AG09309 (cell line): ENCODE measurements at regions not wholly inside any gene's neighbourhood (a gene's known extent, or its start where the extent isn't known, plus 50 kb on each side); places are given as distances from the start of the nearest gene placed in this dataset.

Source experiments
- DNase-seq: peaks from one replicate; pipeline ENCODE4 v3.0.0-alpha.2; 2010; ENCODE audit warnings: low read depth
- H3K4me3 ChIP-seq: 2 replicates; pipeline ENCODE4 v1.5.1; 2011; ENCODE audit warnings: mild to moderate bottlenecking, low read depth, low read length, moderate library complexity; ENCODE audit not compliant: control insufficient read depth
- TF ChIP-seq, protein P1 (sequence below): IDR thresholded peaks from 2 replicates; pipeline ENCODE4 v1.5.1; 2011; ENCODE audit warnings: mild to moderate bottlenecking, low read depth, low read length, inconsistent platforms; ENCODE audit not compliant: insufficient read depth, control insufficient read depth; ENCODE audit errors: missing control alignments

DNA sequence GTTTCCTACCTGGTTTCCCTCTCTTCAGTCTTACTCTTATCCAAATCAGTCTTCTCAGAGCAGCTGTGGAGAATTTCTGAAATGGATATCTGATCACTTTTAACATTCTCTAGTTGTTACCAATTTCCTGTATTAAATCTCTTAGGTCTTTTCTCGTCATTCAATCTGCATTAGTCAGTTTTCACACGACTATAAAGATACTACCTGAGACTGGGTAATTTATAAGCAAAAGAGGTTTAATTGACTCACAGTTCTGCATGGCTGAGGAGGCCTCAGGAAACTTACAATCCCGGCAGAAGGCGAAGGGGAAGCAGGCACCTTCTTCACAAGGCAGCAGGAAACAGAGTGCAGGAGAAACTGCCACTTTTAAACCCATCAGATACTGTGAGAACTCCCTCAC lies 444.8 kb downstream of the GATA3 start:
- DNase-seq: no peak
- TF ChIP-seq, protein P1, sequence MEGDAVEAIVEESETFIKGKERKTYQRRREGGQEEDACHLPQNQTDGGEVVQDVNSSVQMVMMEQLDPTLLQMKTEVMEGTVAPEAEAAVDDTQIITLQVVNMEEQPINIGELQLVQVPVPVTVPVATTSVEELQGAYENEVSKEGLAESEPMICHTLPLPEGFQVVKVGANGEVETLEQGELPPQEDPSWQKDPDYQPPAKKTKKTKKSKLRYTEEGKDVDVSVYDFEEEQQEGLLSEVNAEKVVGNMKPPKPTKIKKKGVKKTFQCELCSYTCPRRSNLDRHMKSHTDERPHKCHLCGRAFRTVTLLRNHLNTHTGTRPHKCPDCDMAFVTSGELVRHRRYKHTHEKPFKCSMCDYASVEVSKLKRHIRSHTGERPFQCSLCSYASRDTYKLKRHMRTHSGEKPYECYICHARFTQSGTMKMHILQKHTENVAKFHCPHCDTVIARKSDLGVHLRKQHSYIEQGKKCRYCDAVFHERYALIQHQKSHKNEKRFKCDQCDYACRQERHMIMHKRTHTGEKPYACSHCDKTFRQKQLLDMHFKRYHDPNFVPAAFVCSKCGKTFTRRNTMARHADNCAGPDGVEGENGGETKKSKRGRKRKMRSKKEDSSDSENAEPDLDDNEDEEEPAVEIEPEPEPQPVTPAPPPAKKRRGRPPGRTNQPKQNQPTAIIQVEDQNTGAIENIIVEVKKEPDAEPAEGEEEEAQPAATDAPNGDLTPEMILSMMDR: no peak
- H3K4me3 ChIP-seq: no peak overlapping the region

- no peak for DNase-seq
- TF ChIP-seq, protein P1: no peak
- no peak overlapping the region for H3K4me3 ChIP-seq
Measured at GRCh38 chr10:8499752-8500390, 445.4 kb downstream of the GATA3 start.

DNA sequence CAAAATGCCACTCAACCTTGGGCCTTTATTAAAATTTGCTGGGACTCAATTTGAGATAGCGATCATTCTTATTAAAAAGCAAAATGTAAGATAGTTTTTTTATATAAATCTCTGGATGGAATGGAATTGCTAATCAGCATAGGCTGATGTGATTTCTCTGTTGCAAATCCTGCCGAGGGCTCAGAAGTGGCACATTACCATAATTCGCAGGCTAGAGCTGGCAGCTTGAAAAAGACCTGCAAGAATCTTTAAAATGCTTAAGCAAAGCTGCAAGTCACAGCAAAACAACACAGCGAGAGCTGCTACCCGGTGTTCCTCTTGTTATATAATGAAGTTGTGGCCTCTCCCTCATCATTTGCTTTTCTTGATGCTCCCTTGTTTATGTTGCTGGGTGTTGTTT lies 448.1 kb downstream of the GATA3 start:
- no peak for DNase-seq
- TF ChIP-seq, protein P1: no peak
- no peak overlapping the region for H3K4me3 ChIP-seq

DNA sequence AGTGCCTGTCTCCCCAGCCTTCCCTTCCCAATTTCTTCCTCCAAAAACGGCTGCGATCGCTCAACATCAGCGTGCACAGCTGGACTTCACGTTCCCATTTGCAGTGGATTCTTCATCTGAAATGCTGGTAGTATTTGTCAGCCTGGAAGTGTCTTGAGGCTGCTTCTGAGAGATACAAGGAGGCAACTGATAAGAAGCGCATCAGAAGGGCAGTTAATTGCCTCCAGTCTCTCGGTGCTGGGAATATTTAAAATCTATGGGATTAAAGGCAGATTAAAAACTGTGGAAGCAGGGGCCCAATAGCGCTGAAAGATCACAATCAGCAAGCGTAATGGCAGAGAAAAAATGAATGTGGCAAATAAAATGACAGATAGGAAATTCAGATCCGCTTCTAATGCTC lies 450.0 kb downstream of the GATA3 start:
- TF ChIP-seq, protein P1: no peak
- DNase-seq: no peak
- no peak overlapping the region for H3K4me3 ChIP-seq

GRCh38 chr10:8507156-8507555 lies 452.7 kb downstream of the GATA3 start:
- TF ChIP-seq, protein P1: no peak
- DNase-seq: no peak
- H3K4me3 ChIP-seq: no peak overlapping the region

GRCh38 chr10:8508882-8509281 lies 454.4 kb downstream of the GATA3 start:
- TF ChIP-seq, protein P1: no peak
- DNase-seq: no peak

GRCh38 chr10:8510471-8510870 lies 456.0 kb downstream of the GATA3 start:
- no peak for DNase-seq
- no peak overlapping the region for H3K4me3 ChIP-seq
- TF ChIP-seq, protein P1: no peak

More at GRCh38 chr10:8508882-8509281, 454.4 kb downstream of the GATA3 start:
- H3K4me3 ChIP-seq: no peak overlapping the region
